Endothelial cell (in vitro differentiated cells): ENCODE measurements at regions not wholly inside any gene's neighbourhood (a gene's known extent, or its start where the extent isn't known, plus 50 kb on each side); places are given as distances from the start of the nearest gene placed in this dataset.

ENCODE experiments used
- DNase-seq: peaks from one replicate; pipeline ENCODE4 v3.0.0; 2021; ENCODE audit warnings: low spot score
- H3K27ac Mint-ChIP-seq: one replicate; pipeline ENCODE4 v1.8.0; 2021; ENCODE audit warnings: mixed read lengths, inconsistent platforms; ENCODE audit not compliant: unreplicated experiment
- H3K27me3 Mint-ChIP-seq: one replicate; pipeline ENCODE4 v1.8.0; 2021; ENCODE audit warnings: mild to moderate bottlenecking, moderate library complexity, mixed read lengths, inconsistent platforms; ENCODE audit not compliant: unreplicated experiment
- H3K36me3 Mint-ChIP-seq: one replicate; pipeline ENCODE4 v1.8.0; 2021; ENCODE audit warnings: mild to moderate bottlenecking, low read depth, mixed read lengths, inconsistent platforms; ENCODE audit not compliant: unreplicated experiment
- H3K4me1 Mint-ChIP-seq: one replicate; pipeline ENCODE4 v1.8.0; 2021; ENCODE audit warnings: mild to moderate bottlenecking, mixed read lengths, inconsistent platforms; ENCODE audit not compliant: unreplicated experiment
- H3K4me3 Mint-ChIP-seq: one replicate; pipeline ENCODE4 v1.8.0; 2021; ENCODE audit warnings: mild to moderate bottlenecking, mixed read lengths, inconsistent platforms; ENCODE audit not compliant: unreplicated experiment
- H3K9me3 Mint-ChIP-seq: one replicate; pipeline ENCODE4 v1.8.0; 2021; ENCODE audit warnings: mixed read lengths, inconsistent platforms; ENCODE audit not compliant: unreplicated experiment
- TF ChIP-seq, protein P1 (sequence below): fragments of 200-600 bp; sonication (generic); IDR thresholded peaks from one replicate; pipeline ENCODE4 v1.5.0; 2021; ENCODE audit warnings: antibody characterized with exemption; ENCODE audit not compliant: unreplicated experiment

DNA sequence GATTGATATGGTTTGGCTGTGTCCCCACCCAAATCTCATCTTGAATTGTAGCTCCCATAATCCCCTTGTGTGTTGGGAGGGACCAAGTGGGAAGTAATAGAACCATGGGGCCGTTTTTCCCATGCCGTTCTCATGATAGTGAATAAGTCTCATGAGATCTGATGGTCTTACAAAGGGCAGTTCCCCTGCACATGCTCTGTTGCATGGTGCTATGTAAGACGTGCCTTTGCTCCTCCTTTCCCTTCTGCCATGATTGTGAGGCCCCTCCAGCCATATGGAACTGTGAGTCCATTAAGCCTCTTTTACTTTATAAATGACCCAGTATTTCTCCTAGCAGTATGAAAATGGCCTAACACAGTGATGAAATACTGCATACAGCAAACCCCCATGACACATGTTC, 84.8 kb upstream of the SELENOP start:
- H3K36me3 Mint-ChIP-seq, result no peaks in the 10 kb centered on the region
- no peaks in the 10 kb centered on the region for H3K9me3 Mint-ChIP-seq

DNA sequence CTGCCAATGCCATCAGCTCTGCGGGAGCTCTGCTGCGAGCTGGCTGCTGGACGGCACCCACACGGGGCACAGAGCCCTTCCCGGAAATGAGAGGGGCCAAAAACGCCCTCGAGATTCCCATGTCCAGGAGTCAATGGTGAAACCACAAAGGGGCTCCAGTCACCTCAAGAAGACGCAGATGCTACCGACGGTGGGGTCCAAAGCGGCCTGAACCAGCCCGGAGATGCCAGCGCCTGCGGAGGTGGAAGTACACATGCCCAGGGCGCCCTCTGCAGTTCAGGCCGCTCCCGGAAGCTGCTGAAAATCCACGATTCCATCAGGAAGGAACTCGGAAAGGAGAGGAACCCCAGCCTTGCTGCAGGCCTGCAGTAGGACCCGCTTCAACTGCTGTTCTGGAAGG, 82.4 kb upstream of the SELENOP start:
- peak; percentile 41 for DNase-seq
- no peaks in the 10 kb centered on the region for H3K9me3 Mint-ChIP-seq
- no peak overlapping the region for H3K27ac Mint-ChIP-seq
- no peaks in the 10 kb centered on the region for H3K4me1 Mint-ChIP-seq
- TF ChIP-seq, protein P1, sequence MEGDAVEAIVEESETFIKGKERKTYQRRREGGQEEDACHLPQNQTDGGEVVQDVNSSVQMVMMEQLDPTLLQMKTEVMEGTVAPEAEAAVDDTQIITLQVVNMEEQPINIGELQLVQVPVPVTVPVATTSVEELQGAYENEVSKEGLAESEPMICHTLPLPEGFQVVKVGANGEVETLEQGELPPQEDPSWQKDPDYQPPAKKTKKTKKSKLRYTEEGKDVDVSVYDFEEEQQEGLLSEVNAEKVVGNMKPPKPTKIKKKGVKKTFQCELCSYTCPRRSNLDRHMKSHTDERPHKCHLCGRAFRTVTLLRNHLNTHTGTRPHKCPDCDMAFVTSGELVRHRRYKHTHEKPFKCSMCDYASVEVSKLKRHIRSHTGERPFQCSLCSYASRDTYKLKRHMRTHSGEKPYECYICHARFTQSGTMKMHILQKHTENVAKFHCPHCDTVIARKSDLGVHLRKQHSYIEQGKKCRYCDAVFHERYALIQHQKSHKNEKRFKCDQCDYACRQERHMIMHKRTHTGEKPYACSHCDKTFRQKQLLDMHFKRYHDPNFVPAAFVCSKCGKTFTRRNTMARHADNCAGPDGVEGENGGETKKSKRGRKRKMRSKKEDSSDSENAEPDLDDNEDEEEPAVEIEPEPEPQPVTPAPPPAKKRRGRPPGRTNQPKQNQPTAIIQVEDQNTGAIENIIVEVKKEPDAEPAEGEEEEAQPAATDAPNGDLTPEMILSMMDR, result no peak
- no peaks in the 10 kb centered on the region for H3K27me3 Mint-ChIP-seq
- no peaks in the 10 kb centered on the region for H3K36me3 Mint-ChIP-seq
- H3K4me3 Mint-ChIP-seq, result no peak overlapping the region

More for the DNA sequence above, 84.8 kb upstream of the SELENOP start:
- Mint-ChIP-seq H3K4me1 (no peaks in the 10 kb centered on the region), H3K4me3 (no peak overlapping the region), H3K27me3 (no peaks in the 10 kb centered on the region), H3K27ac (no peak overlapping the region)
- TF ChIP-seq, protein P1, result no peak
- DNase-seq, result no peak

DNA sequence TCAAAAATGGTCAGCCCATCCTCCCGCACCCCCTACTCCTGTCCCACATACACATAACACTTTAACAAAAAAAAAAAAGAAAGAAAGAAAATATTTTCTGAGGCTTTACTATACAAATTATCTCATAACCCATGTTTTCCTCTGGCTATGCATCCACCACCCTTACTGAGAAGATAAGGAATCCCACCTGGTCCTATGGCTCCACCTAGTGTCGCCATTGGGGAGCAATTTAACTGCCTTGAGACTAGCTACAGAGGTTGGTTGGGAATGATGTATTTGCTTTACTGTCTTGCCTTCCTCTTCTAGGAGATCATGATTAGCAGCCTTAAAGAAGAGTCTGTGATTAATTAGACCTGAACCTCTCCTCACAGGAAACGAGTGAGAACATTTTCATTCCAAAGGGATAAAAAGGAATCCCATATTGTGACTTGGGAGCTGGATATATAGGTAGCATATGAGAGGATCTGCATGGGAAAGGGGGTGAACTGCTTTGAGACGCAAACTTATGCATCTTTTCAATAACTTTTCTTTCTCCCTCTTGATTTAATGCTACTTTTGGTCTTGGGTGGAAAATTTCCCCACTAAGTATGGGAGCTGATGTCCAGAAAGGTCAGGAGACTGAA, 77.7 kb upstream of the SELENOP start:
- H3K27ac Mint-ChIP-seq, result no peak overlapping the region
- DNase-seq, result peak; percentile 80
- TF ChIP-seq, protein P1, result peak; percentile 72
- no peaks in the 10 kb centered on the region for H3K36me3 Mint-ChIP-seq
- H3K9me3 Mint-ChIP-seq, result no peaks in the 10 kb centered on the region
- H3K4me1 Mint-ChIP-seq, result peaks cover 4% of the 10 kb centered on the region
- H3K4me3 Mint-ChIP-seq, result no peak overlapping the region
- no peaks in the 10 kb centered on the region for H3K27me3 Mint-ChIP-seq

DNA sequence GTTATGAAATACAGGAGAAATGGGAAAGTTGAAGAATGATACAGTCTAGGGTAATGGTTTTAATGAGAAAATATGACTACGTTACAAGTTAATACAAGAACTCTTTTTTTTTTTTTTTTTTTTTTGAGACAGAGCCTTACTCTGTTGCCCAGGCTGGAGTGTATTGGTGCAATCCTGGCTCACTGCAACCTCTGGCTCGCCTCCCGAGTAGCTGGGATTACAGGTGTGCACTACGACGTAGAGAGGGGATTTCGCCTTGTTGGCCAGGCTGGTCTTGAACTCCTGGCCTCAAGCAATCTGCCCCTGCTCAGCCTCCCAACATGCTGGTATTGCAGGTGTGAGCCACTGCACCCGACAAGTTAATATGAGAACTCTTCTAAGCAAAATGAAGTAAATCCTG, 77.1 kb upstream of the SELENOP start:
- no peak for DNase-seq
- TF ChIP-seq, protein P1, result no peak
- Mint-ChIP-seq H3K27ac (no peak overlapping the region), H3K27me3 (no peaks in the 10 kb centered on the region), H3K9me3 (no peaks in the 10 kb centered on the region), H3K36me3 (no peaks in the 10 kb centered on the region), H3K4me3 (no peak overlapping the region), H3K4me1 (peaks cover 4% of the 10 kb centered on the region)

DNA sequence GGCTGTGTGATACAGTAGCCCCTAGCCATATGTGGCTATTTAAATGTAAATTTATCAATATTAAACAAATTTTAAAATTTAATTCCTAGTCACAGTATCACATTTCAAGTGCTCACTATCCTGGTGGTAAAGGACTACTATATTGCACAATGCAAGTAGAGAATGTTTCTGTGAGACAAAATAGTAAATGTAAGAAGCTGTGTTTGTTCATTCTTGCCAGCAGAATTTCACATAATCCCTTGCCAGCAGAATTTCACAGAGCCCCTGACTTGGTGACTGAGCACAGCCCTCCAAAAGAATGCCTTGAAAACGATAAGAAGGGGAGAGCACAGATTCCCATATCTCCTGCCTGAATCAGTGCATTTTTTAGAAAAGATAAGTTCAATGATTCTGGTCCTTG, 75.9 kb upstream of the SELENOP start:
- H3K36me3 Mint-ChIP-seq, result no peaks in the 10 kb centered on the region
- H3K27me3 Mint-ChIP-seq, result no peaks in the 10 kb centered on the region
- TF ChIP-seq, protein P1, result no peak
- no peaks in the 10 kb centered on the region for H3K9me3 Mint-ChIP-seq
- DNase-seq, result no peak
- peaks cover 4% of the 10 kb centered on the region for H3K4me1 Mint-ChIP-seq
- no peak overlapping the region for H3K27ac Mint-ChIP-seq
- no peak overlapping the region for H3K4me3 Mint-ChIP-seq
